Fibroblast of skin of back (primary cell): ENCODE measurements at regions not wholly inside any gene's neighbourhood (a gene's known extent, or its start where the extent isn't known, plus 50 kb on each side); places are given as distances from the start of the nearest gene placed in this dataset.
"Not testable (repeated sequence)": the region's sequence is repeated elsewhere in the genome, so short reads cannot be mapped to it uniquely, and the experiment has no call there.

Experiments used
- DNase-seq: peaks from one replicate; pipeline ENCODE4 v3.0.0-alpha.2; 2013

DNA sequence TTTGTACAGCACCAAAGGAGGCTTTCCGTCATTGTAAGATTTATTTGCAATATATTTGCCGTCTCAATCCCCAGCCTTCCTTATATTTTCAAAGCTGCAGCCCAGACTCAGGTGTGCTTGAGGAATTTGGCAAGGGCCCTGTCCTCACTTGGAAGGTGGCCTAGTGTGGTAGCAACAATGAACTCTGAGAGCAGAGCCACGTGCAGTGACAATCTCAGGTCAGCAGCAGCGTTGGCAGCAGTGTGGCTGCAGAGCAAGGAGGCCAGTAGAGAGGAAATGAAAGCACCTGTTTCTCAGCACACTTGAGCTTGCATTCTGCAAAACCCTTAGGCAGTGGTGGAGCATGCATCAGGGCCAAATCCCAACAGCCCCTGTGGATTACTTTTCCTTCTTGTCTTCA, 613.5 kb downstream of the RBFOX1 start:
- no peak for DNase-seq

DNA sequence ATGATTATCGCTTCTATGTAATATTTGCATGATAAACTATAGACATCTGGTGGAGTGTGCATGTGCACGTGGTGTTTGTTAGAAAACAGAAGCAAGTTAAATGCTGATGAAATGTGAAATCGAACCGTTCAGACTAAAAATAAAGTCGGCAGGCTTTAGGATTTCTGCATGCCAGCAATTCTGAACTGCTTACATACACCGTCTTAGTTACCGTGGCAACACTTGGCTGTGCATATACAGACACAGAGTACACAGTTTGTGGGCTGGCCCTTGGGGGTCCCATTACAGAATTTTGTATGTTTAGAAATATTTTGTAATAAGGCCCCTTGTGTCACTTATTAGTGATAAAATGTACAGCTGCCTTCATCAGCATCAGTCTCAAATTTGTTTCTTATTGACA, 605.5 kb downstream of the RBFOX1 start:
- DNase-seq, result no peak

DNA sequence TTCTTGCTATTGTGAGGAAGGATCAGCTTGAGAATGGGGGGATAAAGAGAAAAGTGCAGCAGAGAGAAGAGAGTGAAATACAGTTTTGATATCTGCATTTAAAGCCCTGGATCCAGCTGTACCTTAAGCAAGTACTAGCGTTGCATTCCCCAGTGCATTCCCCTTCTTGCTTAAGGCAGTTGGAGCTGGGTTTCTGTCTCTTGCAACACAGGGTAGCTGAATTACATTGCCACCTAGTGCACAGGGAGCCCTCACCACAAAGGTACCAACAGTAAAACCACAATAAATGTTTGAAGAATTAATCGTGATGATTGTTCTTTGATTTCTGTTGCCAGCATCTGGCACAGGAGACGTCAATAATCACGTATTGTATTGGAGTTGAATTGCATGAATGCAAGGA, 588.7 kb downstream of the RBFOX1 start:
- no peak for DNase-seq

DNA sequence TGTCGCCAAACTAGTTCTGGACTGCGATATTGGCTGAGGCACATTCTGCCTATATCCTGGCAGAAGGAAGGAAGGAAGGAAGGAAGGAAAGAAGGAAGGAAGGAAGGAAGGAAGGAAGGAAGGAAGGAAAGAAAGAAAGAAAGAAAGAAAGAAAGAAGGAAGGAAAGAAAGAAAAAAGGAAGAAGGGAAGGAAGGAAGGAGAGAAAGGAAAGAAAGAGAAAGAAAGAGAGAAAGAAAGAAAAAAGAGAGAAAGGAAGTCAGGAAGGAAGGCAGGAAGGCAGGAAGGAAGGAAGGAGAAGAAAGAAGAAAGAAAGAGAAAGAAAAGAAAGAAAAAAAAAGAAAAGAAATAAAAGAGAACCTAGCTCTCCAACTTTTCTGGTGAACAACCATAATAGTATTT, 587.1 kb downstream of the RBFOX1 start:
- DNase-seq, result no peak

DNA sequence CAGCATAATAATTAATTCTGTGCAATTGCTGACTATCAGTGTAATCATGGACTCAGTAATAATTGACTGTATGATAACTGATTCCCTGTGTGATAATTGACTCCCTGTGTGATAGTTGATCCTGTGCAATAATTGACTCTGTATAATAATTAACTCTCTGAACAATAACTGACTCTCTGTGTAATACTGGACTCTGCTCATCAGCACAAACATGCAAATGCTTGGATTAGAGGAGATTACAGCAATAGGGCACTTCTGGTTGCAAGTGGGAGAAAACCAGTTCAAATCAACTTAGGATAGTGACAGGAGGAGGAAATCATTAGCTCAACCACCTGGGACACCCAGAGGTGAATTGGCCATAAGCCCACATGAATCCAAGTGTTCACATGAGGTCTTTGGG, 582.1 kb downstream of the RBFOX1 start:
- no peak for DNase-seq

DNA sequence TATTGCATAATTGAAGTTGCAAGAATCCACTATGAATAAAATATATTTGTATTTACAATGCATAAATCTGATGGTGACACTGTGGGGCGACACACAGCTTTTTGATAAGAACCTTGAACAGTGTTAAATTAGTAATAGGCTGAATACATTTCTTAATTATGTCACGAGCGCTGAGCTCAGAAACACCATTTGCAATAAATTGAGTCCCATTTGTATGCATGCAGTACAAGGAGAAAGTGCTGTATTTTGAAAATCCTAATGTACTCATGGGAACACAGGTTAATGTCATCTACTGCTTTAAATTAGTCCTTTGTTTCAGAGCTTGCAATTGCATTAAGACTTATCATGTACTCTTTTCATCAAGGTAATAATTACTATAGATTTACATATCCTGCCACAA, 579.5 kb downstream of the RBFOX1 start:
- no peak for DNase-seq

DNA sequence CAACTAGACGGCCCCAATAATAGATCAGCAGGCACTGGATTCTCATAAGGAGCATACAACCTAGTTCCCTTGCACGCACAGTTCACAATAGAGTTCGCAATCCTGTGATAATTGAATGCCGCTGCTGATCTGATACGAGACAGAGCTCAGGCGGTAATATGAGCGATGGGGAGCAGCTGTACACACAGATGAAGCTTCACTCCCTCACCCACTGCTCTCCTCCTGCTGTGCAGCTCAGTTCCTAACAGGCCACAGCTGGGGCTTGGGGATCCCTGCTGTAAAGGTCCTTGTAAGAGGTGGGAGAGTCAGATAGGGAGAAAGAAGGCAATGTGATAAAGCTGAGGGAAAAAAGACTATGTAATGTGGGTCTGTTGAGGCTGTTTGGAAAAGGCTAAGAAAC, 577.5 kb downstream of the RBFOX1 start:
- no peak for DNase-seq

DNA sequence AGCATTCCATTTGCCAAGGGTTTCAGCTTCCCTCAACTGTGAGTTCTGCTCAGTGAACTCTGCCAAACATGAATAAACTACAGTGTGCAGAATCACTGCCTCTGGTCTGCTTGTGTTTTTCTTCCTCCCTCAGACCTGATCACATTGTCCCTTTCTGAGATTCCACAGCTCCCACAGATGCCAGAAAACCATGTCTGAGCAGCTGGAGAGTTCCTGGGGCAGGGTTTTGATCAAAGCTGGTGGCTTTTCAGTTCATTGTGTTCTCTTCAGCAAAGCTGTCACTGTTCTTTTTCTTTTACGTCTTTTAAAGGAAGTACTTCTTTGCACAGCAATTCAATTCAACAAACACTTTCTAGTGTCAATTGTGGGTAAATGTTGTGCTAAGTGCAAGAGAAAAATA, 555.8 kb downstream of the RBFOX1 start:
- DNase-seq, result no peak

DNA sequence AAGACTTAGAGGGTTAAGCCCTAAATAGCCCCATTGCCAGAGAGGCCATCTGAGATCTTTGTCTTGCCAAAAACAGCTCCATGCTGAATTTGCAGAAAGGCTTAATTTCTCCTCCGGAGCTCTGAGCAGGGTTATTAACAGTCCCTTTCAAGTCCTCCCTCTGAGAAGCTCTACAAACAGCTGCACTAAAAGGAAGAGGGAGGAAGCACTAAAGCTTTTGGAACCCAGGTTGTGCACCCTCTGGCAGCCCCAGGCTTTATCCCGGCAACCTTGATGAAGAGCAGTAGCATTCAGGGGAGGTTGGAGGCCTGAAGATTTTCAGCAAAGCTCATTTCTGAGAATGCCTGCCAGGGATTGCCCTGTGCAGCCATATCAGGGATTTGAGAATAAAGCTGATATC, 554.7 kb downstream of the RBFOX1 start:
- DNase-seq, result no peak

DNA sequence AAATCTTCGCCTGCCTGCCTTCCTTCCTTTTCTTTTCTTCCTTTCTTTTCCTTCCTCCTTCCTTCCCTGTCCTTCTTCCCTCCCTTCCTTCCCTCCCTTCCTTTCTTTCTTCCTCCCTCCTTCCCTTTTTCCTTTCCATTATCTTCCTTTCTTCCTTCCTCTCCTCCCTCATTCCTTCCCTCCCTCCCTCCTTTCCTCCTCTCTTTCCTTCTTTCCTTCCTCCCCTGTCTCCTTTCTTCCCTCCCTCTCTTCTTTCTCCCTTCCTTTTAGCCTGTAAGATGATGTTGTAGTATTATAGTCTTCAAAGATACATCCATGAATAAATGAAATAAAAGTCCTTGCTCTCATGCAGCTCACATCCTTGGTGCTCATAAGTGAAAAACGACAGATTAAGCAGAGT, 539.3 kb downstream of the RBFOX1 start:
- no peak for DNase-seq

DNA sequence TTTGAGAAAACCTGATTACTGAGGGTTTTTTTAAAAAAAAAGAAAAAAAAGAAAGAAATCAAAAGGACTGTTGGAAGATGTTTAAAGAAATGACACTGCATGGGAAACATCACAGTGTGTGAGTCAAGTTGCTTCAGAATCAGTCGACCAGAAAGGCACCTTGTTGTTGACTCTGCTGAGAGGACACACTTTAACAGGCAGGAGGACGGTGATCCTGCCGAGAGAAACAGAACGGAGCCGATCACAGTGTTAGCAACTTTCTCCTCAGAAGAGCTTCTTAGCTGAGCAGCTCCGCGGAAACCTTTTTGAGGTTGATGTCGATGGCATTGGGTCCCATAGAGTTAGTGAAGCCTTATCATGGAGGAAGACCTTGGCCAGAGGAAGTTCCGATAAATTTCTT, 538.7 kb downstream of the RBFOX1 start:
- no peak for DNase-seq

DNA sequence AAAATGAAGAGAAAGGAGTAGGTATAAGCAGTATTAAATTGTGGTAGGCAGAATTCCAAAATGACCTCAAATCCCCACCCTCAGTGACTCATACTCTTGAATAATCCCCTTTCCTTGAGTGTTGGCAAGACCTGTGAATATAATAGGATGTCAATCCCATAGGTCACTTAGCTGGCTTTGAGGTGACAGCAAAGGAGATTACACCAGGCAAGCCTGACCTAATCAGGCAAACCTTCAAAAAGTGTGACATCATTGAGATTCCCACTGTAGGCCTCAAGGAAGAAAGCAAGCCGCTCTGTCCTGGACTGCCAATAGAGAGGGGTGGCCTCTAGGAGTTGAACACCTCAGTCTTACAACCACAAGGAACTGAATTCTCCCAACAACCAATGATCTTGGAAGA, 535.2 kb downstream of the RBFOX1 start:
- no peak for DNase-seq

DNA sequence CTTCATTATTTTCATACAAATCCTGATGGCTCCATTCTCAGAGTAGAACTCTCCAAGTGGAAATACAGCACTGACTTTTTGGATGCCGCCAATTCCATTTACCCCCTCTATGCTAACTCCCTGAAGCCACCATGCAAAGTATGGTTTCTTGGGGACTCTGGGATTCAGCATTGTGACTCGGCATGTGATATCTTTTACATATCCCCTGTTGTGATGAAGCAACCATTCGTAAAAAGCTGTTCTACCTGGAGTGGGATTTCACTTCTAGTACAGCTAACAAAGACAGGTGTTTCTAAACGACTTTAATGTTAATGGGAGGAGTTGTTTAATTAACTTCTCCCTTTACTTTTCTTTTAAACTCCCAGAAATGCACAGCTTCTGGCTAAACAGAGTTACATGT, 533.5 kb downstream of the RBFOX1 start:
- no peak for DNase-seq

DNA sequence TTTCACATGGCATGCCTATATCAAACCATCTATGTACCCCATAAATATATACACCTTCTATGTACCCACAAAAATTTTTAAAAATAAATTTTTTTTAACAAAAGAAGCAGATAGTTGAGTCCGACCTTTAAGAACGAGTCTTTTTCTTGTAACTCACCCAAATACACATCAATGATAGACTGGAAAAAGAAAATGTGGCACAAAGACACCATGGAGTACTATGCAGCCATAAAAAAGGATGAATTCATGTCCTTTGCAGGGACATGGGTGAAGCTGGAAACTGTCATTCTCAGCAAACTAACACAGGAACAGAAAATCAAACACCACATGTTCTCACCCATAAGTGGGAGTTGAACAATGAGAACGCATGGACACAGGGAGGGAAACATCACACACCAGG, 532.7 kb downstream of the RBFOX1 start:
- not testable (repeated sequence) for DNase-seq

DNA sequence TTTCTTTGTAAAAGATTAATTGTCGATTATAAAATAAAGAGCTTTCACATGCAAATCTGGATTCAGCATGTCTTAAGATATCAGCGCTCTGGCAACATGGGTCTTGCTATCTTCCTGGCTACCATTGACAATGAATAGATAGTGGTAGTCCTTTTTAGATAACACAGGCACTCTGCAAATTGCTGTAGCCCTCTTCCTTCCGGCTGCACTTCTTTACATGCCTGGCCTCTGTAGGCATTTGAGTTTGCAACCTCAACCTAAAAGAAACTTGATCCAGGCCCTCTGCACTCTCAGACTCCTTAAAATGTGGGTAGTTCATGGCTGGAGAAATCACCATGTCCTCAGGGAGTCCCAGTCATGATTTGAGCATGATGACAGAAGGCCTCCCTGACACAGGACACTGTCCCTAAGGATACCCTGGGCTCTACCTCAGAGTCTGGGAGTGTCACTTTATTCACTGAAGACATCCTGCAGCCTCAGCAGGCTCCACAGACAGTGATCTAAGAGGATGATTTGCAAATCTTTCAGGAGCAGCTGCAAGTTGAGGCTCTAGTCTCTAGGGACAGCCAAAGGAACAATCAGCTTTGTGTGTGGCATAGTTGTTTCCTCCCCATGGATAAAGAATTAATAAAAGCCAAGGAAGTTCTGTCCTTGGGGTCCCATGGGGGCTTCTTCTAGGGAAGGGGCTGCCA, 529.4 kb downstream of the RBFOX1 start:
- DNase-seq, result no peak

DNA sequence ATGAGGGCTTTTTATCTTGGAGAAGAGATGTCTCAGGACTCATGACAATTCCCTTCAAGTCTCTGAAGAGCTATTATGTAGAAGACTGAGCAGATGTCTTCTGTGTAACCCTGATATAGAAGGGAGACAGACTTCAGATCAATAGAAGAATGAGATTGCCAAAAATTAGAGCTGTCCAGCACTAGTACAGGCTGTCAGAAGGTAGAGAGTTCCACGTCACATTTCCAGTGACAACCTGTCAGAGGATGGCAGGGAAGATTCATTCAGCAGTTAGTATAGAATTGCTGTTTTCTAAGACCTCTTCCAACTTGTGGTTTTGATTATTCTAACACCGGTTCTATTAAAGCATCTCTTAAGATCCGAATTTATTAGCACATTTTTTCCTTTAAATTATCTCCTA, 520.6 kb downstream of the RBFOX1 start:
- DNase-seq, result no peak

DNA sequence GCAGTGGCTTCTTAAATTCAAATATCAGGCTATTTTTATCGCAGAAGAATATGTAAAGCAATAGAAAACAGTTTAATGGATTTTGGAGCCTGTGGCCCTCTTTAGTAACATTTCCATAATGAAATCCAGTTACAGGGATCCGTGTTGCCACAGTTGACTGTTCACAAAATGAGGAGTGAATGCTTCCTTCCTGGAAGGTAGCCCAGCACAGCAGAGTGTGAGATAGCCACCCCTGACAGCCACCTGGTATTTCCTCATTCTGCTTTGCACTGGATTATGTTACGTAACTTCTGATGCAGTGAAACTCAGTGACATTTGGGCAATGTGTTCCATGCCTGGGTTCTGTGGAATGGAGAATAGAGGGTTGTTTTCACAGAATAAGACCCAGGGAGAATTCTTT, 517.2 kb downstream of the RBFOX1 start:
- no peak for DNase-seq

DNA sequence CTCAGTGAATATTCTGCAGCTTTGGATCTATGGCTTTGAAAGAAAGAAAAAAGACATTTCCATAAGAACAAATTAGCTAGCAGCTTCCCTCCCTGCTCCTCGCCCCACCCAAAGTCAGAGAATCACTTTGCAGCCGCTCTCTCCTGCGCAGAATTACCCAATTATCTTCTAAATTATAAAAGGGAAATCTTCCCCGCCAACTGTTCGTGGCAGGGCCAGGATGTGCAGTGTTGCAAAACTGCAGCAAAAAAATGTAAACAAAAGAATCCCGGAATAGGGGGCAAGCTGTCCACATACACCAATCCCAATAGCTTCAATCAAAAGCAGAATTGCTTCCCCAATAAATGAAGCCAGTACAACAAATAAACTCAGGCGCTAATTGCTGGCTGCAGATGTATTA, 510.6 kb downstream of the RBFOX1 start:
- no peak for DNase-seq

DNA sequence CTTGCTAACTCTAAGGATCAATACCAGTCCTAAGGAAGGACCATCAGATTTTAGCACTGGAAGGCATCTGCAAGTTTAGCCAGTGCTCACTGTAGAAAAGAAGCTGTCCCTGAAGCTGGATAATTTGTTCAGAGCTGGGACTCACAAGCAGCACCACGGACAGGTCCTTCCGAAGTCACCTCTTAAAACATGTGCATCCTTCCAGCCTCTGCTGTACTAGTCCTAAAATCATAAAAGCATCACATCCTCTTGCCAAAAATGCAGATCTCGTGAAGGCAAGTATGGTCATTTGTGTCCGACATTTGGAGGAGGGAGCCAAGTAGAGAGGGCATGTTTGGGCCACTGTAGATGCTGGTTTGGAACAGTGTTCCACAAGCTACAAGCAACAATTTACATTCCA, 506.9 kb downstream of the RBFOX1 start:
- no peak for DNase-seq

DNA sequence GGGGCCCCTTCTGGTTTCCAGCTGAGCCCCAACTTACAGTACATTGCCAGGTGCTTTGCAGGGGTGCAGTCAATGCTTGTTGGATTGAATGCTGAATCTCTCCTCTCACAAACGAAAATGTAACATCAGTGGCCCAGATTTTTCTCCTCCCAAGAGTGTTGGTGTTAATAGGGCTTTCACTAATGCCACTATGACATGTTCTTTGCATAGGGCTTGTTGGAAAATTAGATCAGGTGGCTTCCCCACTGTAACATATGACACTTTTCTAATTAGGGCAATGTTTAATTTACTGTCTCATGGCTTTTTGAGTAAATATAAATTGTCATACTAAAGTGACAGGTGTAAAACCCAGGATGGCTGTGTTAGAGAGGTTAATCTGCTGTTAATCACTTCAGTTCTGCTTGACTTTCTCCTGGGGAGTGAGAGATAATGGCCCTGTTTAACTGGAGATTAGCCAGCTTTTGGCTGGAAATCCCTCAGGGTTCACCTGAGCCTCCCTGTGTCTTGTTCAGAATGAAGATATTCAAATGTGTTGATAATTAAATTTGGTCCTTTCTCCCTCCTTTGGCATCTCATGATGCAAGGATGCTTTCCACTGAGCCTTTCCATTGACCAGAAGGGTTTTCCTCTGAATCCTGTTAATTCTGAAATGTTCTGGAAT, 502.3 kb downstream of the RBFOX1 start:
- no peak for DNase-seq

DNA sequence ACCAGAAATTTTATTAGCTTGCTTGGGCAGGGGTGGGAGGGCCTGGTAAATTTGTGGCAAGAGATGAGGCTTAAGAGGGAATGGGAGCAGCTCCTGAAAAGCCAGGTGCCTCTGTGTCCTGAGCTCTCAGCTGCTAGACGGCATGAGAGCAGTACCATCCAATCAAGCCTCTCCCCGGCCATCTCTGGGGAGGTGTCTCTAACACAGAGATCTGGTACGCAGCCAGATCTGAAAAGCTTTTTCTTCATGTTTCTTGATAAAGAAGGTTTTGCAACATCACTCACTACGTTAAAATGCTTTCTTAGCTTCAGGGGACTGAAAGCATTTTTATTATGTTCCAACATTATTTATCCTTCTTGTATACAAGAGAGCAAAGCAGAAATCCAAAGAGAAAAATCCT, 488.2 kb downstream of the RBFOX1 start:
- DNase-seq, result no peak

DNA sequence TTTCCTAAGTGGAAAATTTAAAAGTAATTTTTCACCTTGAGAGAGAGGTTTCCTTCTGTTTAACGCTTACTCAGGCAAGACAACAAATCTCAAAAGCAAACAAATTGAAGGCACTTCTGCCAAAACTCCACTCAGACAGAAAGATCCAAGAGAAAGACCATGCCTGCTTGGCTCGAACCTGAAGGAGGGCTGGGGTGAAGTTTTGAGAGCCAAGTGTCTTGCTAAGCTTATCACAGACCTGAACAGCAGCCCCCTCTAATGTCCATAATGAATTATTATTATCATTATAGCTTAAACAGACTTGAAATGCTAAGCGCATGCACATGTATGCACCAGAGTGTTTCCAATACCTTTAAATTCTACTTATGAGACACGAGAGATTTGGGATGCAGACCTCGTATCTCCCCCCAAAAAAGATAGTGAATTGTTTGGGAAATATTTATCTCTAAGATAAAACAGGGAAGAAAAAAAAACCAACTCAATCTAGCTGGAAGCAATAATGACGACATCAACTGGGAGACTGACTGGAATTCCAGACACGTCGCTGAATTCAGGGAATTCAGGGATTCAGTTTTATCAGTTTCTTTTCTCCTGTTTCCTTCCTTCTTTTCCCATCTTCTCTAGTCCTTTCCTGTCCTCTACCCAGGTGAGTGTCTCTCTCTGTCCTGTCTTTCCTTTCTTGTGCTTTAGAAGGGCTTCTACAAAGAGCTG, 473.2 kb downstream of the RBFOX1 start:
- DNase-seq, result no peak

DNA sequence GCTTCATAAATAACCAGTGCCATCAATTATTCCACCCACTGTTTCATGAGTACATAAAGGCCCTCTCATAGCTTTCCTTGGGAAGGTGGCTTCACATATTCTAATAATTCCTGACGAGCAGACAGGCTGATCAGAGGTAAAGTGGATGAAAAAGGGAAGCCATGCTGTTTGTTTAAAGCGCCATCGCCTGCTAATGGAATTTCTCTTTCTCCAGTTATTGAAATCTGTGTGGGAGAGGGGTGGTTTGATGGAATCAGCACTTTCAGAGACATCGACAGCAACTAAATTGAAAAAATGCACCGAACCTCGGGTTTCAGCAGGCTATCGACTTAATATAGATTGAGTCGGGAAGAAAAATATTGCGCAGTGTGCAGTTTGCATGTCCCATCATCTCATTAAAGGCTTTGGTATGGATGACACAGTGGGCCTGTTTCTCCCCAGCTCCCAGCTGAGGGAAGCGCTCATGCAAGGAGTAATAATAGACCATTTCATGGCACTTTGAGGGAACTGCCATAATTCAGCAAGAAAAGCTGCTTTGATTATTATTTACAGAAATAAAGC, 472.1 kb downstream of the RBFOX1 start:
- no peak for DNase-seq

DNA sequence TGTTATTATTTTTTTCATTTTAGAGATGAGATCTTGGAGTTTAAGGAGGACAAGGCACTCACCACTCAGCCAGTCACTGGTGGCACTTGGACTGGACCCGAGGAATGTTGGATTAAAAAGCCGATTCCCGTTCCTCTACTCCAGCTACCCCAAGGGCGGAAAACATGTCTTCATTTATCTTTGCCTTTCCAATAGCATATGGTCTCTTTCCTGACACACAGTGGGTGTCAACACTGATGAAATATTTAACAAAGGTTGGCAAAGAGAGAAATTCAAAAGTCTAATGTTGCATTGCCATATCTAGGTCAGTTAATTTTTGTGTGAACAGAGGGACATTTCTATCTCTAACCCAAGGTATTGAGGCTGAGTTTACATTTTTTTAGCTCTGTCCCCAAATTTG, 459.7 kb downstream of the RBFOX1 start:
- no peak for DNase-seq
